ENCODE measurements at regions not wholly inside any gene's neighbourhood (a gene's known extent, or its start where the extent isn't known, plus 50 kb on each side); places are given as distances from the start of the nearest gene placed in this dataset.

DNA sequence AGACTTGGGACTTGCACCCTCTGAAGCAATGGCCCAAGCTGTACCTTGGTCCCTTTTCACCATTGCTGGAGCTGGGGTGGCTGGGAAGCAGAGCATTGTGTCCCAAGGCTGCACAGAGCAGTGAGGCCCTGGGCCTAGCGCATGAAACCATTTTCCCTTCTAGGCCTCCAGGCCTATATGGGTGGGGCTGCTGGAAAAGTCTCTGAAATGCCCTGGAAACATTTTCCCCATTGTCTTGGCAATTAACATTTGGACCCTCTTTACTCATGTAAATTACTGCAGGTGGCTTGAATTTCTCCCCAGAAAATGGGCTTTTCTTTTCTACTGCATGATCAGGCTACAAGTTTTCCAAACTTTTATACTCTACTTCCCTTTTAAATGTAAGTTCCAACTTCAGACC lies 510.5 kb downstream of the SLITRK6 start:
- no peak for TF ChIP-seq POLR2A (IDR thresholded peaks at IDR 0.05)
- TF ChIP-seq, protein P1, sequence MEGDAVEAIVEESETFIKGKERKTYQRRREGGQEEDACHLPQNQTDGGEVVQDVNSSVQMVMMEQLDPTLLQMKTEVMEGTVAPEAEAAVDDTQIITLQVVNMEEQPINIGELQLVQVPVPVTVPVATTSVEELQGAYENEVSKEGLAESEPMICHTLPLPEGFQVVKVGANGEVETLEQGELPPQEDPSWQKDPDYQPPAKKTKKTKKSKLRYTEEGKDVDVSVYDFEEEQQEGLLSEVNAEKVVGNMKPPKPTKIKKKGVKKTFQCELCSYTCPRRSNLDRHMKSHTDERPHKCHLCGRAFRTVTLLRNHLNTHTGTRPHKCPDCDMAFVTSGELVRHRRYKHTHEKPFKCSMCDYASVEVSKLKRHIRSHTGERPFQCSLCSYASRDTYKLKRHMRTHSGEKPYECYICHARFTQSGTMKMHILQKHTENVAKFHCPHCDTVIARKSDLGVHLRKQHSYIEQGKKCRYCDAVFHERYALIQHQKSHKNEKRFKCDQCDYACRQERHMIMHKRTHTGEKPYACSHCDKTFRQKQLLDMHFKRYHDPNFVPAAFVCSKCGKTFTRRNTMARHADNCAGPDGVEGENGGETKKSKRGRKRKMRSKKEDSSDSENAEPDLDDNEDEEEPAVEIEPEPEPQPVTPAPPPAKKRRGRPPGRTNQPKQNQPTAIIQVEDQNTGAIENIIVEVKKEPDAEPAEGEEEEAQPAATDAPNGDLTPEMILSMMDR (IDR thresholded peaks at IDR 0.05 in 8 of 11, conservative IDR thresholded peaks at IDR 0.05 in 3 of 11) = no peak
